Limb (tissue), 2 donors: ENCODE measurements at regions not wholly inside any gene's neighbourhood (a gene's known extent, or its start where the extent isn't known, plus 50 kb on each side); places are given as distances from the start of the nearest gene placed in this dataset.
A peak's percentile ranks its signal among the peaks of the same experiment; 100 is the strongest.

Experiments used
- DNase-seq, 2 donors: peaks; one replicate each; pipeline ENCODE4 v3.0.0-alpha.2; 2016; ENCODE audit errors: extremely low spot score in 2 of 2

- DNase-seq: no peak
Measured at GRCh38 chr16:87552072-87552718, 50.1 kb upstream of the JPH3 start.

GRCh38 chr16:87551487-87551886 lies 50.8 kb upstream of the JPH3 start:
- no peak for DNase-seq

- DNase-seq: peak in 1 of 2 donors; percentile 67
Measured at GRCh38 chr16:87550495-87550961, 51.8 kb upstream of the JPH3 start.

- DNase-seq: no peak
Measured at GRCh38 chr16:87549627-87550494, 52.4 kb upstream of the JPH3 start.

GRCh38 chr16:87548046-87548445 lies 54.3 kb upstream of the JPH3 start:
- no peak for DNase-seq

- no peak for DNase-seq
Measured at GRCh38 chr16:87543436-87544191, 50.8 kb upstream of the ZCCHC14 start.

GRCh38 chr16:87542531-87543102 lies 49.8 kb upstream of the ZCCHC14 start:
- no peak for DNase-seq
